ENCODE measurements at regions not wholly inside any gene's neighbourhood (a gene's known extent, or its start where the extent isn't known, plus 50 kb on each side); places are given as distances from the start of the nearest gene placed in this dataset.

- DNase-seq, result no peak
Measured at GRCh38 chr16:60337671-60338070, 1603.6 kb upstream of the GOT2 start.

DNA sequence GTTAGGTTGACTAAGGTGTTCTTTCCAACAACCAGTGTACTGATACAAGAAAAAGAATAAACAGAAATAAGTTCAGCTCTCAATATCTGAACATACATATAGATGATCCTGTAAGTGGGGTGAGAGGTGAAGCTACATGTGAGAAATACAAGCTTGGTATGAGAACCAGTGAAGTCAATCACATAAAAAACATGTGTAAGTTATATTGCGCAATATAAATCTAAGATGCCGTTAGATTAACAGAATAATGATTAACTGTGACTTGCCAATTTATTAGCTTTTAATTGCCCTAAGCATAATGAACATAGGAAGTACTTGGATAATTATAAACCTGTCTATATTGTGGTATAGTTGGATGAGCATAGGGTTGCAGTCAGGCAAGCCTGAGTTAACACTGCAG lies 1597.1 kb upstream of the GOT2 start:
- no peak for DNase-seq

- no peak for DNase-seq
Measured at GRCh38 chr16:60329108-60329507, 1595.0 kb upstream of the GOT2 start.

GRCh38 chr16:60328152-60328551 lies 1594.0 kb upstream of the GOT2 start:
- DNase-seq, result no peak

DNA sequence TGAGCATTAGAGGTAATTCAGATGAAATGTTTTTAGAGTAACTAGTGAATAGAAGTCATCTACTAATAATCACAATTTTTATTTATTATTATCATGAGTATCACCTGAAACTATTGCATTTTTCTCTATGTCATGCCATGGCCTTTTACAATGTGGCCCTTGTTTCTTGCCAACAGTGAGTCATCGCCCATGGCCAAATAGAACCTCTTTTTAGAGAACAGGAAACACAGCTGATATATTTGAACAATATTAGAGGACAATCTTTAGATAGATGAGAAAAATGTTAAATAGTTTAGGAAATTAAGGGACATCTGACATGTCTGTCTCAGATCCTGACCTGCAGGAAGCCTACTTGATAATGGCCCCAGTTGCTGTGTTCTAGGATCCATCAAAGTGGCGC lies 1584.4 kb upstream of the GOT2 start:
- no peak for DNase-seq

DNA sequence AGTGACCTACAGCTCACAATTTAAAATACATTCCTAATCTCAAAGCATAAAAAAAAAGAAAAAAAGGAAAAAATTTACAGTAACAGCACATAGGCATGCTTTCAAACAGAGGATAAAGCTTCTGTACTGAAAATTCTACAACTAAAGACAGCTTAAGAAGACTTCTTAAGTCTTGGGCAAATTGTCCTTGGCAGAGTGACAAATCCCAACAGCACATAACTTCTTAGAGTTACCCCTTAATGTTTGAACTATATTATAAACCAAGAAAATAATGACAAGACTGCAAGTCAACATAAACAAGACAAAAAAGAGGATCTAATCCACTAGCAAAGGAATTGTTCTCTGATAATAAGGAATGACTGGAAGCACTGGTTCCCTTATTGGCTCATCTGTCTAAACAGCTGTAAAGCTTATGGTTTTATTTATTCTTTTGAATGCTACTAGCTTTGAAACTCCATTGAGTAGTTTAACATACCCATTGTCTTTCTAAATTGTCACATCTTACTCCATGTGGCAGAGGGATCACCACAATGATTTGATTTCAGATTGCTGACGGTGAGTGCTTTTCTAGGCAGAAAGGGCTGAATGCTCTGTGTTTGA lies 1576.8 kb upstream of the GOT2 start:
- DNase-seq, result no peak

DNA sequence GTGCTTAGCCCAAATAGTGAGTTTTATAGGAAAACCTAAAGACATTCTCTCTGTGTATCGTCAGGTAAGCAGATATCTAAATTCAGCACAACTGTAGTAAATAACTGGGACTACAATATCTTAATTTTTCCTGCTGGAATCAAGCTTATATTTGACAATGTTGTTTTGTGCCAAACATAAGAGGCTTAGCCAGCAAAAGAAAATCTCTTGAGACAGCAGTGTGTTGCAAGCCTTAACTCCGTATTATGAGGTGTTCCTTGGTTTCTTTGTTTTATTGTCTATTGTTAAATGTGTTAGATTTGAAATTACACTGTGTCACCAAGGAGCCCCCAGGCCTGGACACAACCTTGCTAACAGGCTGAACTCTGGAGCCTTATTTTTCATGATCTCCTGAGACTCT lies 1570.6 kb upstream of the GOT2 start:
- DNase-seq, result no peak

- DNase-seq, result no peak
Measured at GRCh38 chr16:60304066-60304465, 1570.0 kb upstream of the GOT2 start.

- DNase-seq, result no peak
Measured at GRCh38 chr16:60302676-60303075, 1568.6 kb upstream of the GOT2 start.

GRCh38 chr16:60302261-60302660 lies 1568.1 kb upstream of the GOT2 start:
- no peak for DNase-seq

DNA sequence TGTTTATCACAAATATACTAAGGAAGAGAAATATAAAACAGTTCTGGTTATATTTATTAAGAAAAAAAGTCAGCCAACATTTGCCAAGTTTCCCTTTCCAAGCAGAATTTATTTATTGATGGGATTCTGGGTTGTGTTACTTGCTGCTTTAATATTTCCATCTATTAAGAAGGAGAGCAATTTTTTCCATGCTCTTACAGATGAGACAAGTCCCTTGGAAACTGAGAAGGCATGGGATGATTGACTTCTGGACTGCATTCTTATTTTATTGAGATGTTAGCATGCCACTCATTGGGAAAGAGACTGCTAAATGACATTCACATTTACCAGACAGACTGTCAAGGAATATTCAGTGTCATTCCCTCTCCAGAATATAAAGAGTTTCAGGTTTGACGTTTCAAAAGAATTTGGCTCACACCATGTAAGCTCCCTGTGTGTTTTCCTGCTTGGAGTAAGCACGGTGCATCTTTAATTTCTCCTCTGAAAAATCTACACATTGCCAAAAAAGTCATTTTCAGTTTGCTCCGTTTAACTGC lies 1565.2 kb upstream of the GOT2 start:
- no peak for DNase-seq

- DNase-seq, result no peak
Measured at GRCh38 chr16:60295451-60295850, 1561.3 kb upstream of the GOT2 start.

DNA sequence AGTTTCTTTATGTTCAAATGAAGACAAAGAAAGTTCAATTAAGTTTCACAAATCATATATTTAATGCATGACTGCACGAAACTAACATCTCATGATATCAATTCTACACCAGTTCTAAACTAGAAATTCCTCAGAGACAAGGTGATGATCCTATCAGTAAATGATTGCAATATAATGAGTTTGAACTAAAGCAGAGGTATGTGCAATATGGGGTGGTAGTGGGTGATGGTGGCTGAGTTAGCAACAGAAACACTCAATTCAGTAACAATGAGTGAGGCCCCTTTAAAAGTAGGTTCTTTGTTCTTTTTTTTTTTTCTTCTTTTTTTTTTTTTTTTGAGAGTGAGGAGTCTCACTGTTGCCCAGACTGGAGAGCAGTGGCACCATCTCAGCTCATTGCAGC lies 1551.7 kb upstream of the GOT2 start:
- DNase-seq, result no peak

DNA sequence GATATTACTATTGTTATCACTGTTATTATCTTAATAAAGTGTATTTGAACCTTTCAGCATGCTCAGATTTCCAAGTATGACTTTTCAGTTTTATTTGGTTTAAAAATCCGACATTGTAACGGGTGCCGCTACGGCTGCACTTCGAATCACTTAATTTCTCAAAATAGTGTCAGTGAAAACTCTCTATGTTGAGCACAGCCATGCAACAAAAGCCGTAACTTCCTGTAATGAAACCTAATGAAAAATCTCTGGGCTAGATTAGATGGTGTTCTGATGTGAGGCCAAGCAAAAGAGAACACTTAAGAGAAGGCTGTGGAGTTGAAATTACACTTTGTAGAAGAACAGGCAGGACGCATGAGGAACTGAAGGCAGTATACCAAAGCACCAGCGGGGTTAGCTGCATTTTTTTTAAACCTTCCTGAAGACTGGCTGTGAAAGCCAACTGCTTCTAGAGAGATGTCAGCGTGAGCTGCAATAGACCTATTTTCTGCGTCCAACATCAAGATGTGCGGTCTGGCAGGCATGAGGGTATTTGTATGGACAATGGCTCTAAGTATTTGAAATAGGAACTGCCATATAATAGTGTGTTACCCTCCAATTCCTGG lies 1545.0 kb upstream of the GOT2 start:
- no peak for DNase-seq

GRCh38 chr16:60274431-60275019 lies 1540.4 kb upstream of the GOT2 start:
- DNase-seq, result no peak

GRCh38 chr16:60271781-60272180 lies 1537.7 kb upstream of the GOT2 start:
- DNase-seq, result no peak

- DNase-seq, result no peak
Measured at GRCh38 chr16:60271025-60271771, 1537.1 kb upstream of the GOT2 start.

DNA sequence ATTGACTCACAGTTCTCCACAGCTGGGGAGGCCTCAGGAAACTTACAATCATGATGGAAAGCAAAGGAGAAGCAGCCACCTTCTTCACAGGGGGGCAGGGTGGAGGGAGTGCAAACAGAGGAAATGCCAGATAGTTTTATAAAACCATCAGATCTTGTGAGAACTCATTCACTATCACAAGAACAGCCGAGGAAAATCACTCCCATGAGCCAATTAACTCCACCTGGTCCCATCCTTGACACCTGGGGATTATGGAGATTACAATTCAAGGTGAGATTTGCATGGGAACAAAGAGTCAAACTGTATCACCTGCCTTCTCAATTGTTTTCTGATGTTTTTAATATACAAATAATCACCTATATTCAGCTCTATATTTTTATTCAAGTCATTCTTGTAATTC lies 1527.3 kb upstream of the GOT2 start:
- no peak for DNase-seq

GRCh38 chr16:60259956-60260355 lies 1525.8 kb upstream of the GOT2 start:
- no peak for DNase-seq

- no peak for DNase-seq
Measured at GRCh38 chr16:60246086-60246485, 1512.0 kb upstream of the GOT2 start.

DNA sequence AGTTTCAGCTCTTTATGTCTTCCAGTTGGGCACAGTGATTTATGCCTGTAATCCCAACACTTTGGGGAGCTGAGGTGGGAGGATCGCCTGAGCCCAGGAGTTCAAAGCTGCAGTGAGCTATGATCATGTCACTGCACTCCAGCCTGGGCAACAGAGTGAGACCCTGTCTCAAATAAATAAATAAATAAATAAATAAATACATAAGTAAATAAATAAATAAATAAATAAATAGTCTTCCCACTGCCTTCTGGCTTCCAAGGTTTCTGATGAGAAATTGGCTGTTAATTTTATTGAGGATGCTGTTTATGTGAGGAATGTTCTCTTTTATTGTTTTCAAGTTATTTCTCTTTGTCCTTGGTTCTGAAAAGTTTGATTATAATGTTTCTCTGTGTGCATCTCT lies 1507.6 kb upstream of the GOT2 start:
- DNase-seq, result no peak

GRCh38 chr16:60230666-60231065 lies 1496.5 kb upstream of the GOT2 start:
- DNase-seq, result peak; percentile 3

DNA sequence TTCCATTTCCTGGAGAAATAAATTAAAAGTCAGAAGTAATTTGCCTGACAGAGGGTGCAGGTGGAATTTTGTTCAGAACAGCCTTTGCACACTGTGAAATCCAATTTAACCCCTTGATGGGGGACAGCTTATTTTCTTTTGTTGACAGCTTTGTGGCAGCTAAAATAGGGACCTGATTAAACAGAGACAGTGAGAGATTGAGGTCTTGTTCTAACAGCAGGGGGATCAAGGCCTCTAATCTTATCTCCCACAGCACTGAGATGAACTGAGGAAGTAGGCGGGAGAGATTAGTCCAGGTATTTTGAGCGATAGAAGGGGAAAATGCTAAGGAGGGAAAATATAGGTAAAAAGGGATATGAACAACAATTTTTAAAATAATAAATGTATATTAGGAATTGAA lies 1491.4 kb upstream of the GOT2 start:
- no peak for DNase-seq

DNA sequence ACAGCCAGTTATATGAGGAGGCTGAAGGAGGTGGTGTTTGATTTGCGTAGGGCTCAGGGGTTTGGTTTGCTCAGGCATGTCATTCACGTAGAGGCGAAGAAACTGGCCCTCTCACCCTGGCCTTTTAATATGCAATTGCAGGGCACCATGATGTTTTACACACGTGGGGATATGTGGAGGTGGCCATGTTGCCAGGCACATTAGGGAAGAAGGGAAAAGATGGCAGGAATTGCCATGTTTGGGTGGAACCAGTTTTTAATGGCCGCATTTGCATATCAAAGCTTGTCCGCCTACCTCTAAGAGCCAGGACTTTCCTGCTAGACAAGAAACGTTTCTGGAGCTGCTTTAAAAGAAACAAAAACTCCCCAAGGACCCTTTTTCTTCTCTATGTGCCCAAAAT lies 1483.7 kb upstream of the GOT2 start:
- DNase-seq, result no peak
